Brain microvascular endothelial cell (primary cell): ENCODE measurements at regions not wholly inside any gene's neighbourhood (a gene's known extent, or its start where the extent isn't known, plus 50 kb on each side); places are given as distances from the start of the nearest gene placed in this dataset.
"Not testable (repeated sequence)": the region's sequence is repeated elsewhere in the genome, so short reads cannot be mapped to it uniquely, and the experiment has no call there.

ENCODE experiments used
- DNase-seq: peaks from one replicate; pipeline ENCODE4 v3.0.0-alpha.2; 2020
- H3K27ac ChIP-seq: fragments of 250-450 bp; sonication (Bioruptor Pico); 2 replicates; pipeline ENCODE4 v1.5.1; 2020; ENCODE audit warnings: mild to moderate bottlenecking, moderate library complexity
- H3K27me3 ChIP-seq: fragments of 250-450 bp; sonication (Bioruptor Pico); replicated peaks from 2 replicates; pipeline ENCODE4 v1.5.1; 2020; ENCODE audit warnings: mild to moderate bottlenecking
- H3K36me3 ChIP-seq: fragments of 250-450 bp; sonication (Bioruptor Pico); replicated peaks from 2 replicates; pipeline ENCODE4 v1.5.1; 2020; ENCODE audit warnings: mild to moderate bottlenecking
- H3K4me3 ChIP-seq: 2 replicates; pipeline ENCODE4 v1.5.1; 2011; ENCODE audit warnings: low read depth, mild to moderate bottlenecking, control low read depth, low read length, moderate library complexity
- CTCF ChIP-seq: IDR thresholded peaks from 2 replicates; pipeline ENCODE4 v1.5.1; 2011; ENCODE audit warnings: low read depth, mild to moderate bottlenecking, moderate library complexity, low read length, control low read depth, inconsistent platforms; ENCODE audit errors: missing control alignments
- in situ Hi-C: cut with HindIII; loops from 2 replicates; pipeline ENCODE4 v1.10.0; 2017; ENCODE audit warnings: low sequenced_read_pairs, low pct_ligation_motif_present

GRCh38 chr19:28685802-28686201 is 527.1 kb downstream of the UQCRFS1 start:
- no peaks in the 10 kb centered on the region for H3K27me3 ChIP-seq
- H3K36me3 ChIP-seq: no peaks in the 10 kb centered on the region
- TF ChIP-seq CTCF: no peak
- DNase-seq: no peak
- no peak overlapping the region for H3K27ac ChIP-seq
- in situ Hi-C loops: no loop called here
- H3K4me3 ChIP-seq: no peak overlapping the region

- DNase-seq, H3K36me3 ChIP-seq, H3K27ac ChIP-seq, H3K4me3 ChIP-seq, H3K27me3 ChIP-seq, in situ Hi-C loops: not testable (repeated sequence)
These were observed 527.9 kb downstream of the UQCRFS1 start for GRCh38 chr19:28685077-28685476.

GRCh38 chr19:28680111-28680510 is 532.8 kb downstream of the UQCRFS1 start:
- no peak overlapping the region for H3K4me3 ChIP-seq

GRCh38 chr19:28670836-28671235 is 542.1 kb downstream of the UQCRFS1 start:
- TF ChIP-seq CTCF: no peak
- no peak overlapping the region for H3K4me3 ChIP-seq
- no peak for DNase-seq
- in situ Hi-C loops: no loop called here
- no peak overlapping the region for H3K27ac ChIP-seq
- H3K27me3 ChIP-seq: no peaks in the 10 kb centered on the region
- H3K36me3 ChIP-seq: no peaks in the 10 kb centered on the region

More at GRCh38 chr19:28680111-28680510, 532.8 kb downstream of the UQCRFS1 start:
- Histone ChIP-seq H3K27me3 (no peaks in the 10 kb centered on the region), H3K27ac (no peak overlapping the region), H3K36me3 (no peaks in the 10 kb centered on the region)
- no peak for TF ChIP-seq CTCF
- in situ Hi-C loops: no loop called here
- no peak for DNase-seq

- Histone ChIP-seq H3K27ac (no peak overlapping the region), H3K4me3 (no peak overlapping the region), H3K27me3 (no peaks in the 10 kb centered on the region), H3K36me3 (no peaks in the 10 kb centered on the region)
- DNase-seq: no peak
- in situ Hi-C loops: no loop called here
- TF ChIP-seq CTCF: no peak
These were observed 543.1 kb downstream of the UQCRFS1 start for GRCh38 chr19:28669804-28670203.

- Histone ChIP-seq H3K27ac (no peak overlapping the region), H3K4me3 (no peak overlapping the region), H3K27me3 (no peaks in the 10 kb centered on the region), H3K36me3 (no peaks in the 10 kb centered on the region)
- no peak for DNase-seq
- in situ Hi-C loops: no loop called here
- no peak for TF ChIP-seq CTCF
These were observed 545.5 kb downstream of the UQCRFS1 start for GRCh38 chr19:28667348-28667977.
